ENCODE measurements at regions not wholly inside any gene's neighbourhood (a gene's known extent, or its start where the extent isn't known, plus 50 kb on each side); places are given as distances from the start of the nearest gene placed in this dataset.

- CTCF ChIA-PET, result no interaction called here
- no peak for DNase-seq (ENCODE audit: extremely low spot score)
- no peak for TF ChIP-seq HDGF (IDR thresholded peaks at IDR 0.05; ENCODE audit: borderline replicate concordance)
- TF ChIP-seq ARNT (IDR thresholded peaks at IDR 0.05), result no peak
- TF ChIP-seq FOXA1 (IDR thresholded peaks at IDR 0.05), result no peak
- no peak for TF ChIP-seq ELF4 (IDR thresholded peaks at IDR 0.05)
- TF ChIP-seq FOXK2 (IDR thresholded peaks at IDR 0.05), result no peak
- TF ChIP-seq BHLHE40 (IDR thresholded peaks at IDR 0.05; ENCODE audit: borderline replicate concordance), result no peak
- TF ChIP-seq, protein P1, sequence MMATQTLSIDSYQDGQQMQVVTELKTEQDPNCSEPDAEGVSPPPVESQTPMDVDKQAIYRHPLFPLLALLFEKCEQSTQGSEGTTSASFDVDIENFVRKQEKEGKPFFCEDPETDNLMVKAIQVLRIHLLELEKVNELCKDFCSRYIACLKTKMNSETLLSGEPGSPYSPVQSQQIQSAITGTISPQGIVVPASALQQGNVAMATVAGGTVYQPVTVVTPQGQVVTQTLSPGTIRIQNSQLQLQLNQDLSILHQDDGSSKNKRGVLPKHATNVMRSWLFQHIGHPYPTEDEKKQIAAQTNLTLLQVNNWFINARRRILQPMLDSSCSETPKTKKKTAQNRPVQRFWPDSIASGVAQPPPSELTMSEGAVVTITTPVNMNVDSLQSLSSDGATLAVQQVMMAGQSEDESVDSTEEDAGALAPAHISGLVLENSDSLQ (IDR thresholded peaks at IDR 0.05), result no peak
- no peak for TF ChIP-seq SUZ12 (IDR thresholded peaks at IDR 0.05)
- no peak for TF ChIP-seq FOXM1 (IDR thresholded peaks at IDR 0.05; ENCODE audit: borderline replicate concordance)
- no peak for TF ChIP-seq L3MBTL2 (conservative IDR thresholded peaks at IDR 0.05)
- no peak for TF ChIP-seq TARDBP (IDR thresholded peaks at IDR 0.05)
- no peak for TF ChIP-seq NFRKB (IDR thresholded peaks at IDR 0.05)
- TF ChIP-seq CTBP1 (IDR thresholded peaks at IDR 0.05; ENCODE audit: borderline replicate concordance), result no peak
- POLR2A ChIA-PET, result no interaction called here
These were observed 57.1 kb upstream of the IZUMO3 start for GRCh38 chr9:24602693-24603352.

Data from HEK293T (cell line).